ENCODE measurements at regions not wholly inside any gene's neighbourhood (a gene's known extent, or its start where the extent isn't known, plus 50 kb on each side); places are given as distances from the start of the nearest gene placed in this dataset.
"Not testable (repeated sequence)": the region's sequence is repeated elsewhere in the genome, so short reads cannot be mapped to it uniquely, and the experiment has no call there.

DNA sequence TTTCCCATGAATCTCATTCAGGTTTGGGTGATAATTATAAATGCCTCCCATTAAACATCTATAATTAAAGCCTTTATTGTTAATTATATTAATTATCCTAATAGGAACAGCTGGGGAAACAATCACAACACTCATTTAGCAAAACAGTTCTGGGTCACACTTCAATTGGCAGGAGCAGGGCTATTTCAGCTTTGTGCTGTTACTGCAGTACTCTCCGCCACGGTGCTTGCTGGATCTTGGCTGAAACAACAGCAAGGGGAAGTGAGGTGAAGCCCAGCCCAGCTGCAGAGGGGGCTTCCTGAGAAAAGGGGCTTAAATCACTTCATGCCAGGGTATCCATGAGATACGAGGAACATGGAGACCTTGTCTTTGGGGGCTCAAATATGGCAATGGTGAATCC, 79.5 kb upstream of the SOX11 start:
- DNase-seq (ENCODE audit: low read depth in 3 of 3), result no peak

DNA sequence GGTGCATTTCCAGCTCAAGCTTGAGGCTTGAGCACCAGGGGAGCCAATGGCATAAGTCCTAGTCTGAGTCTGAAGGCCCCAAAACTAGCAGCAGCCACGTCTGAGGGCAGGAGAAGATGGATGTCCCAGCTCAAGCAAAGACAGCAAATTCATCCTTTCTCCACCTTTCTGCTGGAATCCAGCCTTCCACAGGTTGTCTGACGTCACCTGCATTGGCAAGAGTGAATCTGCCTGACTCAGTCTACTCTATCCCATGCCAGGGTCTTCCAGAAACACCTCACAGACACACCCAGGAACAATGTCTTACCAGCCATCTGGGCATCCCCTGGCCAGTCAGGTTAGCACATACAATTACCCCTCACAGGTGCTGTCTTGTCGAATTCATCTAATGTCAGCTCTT, 76.2 kb upstream of the SOX11 start:
- DNase-seq (ENCODE audit: low read depth in 3 of 3), result no peak

DNA sequence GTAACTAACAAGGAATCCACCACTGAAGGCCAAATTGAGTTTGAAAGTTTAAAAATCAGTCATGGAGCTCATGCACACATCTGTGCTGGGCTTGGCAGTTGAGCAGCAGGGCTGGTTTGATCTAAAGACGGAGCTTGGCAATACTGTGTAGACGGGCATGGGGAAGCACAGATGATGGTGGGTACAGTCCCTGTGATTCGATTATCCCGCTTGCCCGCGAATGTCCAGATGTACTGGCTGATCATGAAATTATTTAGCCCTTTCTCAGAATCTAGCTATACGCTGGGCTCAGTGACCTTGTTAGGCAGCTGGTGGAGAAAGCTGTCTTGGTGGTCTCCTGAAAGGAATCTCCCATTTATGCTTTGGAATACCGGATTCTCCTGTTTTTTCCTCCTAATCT, 74.8 kb upstream of the SOX11 start:
- no peak for DNase-seq (ENCODE audit: low read depth in 3 of 3)

DNA sequence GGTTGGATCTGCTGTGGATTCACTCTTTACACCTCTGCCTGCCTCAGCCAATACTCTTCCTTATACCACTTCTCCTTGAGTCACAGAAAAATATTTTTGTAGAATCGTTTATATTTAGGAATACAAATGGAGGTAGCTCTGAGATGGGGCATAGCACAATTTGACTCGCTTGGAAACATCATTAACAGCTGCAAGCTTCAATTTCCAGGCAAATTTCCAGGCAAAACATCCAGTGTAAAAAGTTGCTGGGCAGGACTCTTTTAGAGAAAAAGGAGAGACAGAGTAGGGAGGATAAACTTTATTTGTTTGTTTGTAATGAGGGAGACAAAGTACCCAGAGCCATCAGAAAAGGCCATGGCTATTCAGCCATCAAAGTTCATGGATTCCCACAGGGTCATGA, 74.4 kb upstream of the SOX11 start:
- DNase-seq (ENCODE audit: low read depth in 3 of 3), result no peak

DNA sequence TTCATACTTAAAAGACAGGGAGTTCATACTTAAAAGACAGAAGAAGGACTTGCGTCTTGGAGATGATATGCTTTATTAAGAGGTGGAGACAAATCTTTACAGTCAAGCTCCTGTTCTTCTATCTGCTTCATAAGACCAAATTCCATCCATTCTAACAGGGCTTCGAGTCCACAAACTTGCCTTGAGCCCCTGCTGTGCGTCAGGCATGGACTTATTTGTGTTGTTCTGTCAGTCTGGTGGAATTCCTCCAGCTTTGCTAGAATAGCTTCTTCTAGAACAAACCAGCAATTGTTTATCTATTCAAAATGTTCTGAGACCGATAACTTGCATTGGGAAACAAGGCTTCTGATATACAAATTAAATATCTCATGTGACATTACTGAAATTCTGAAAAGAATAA, 73.9 kb upstream of the SOX11 start:
- no peak for DNase-seq (ENCODE audit: low read depth in 3 of 3)

DNA sequence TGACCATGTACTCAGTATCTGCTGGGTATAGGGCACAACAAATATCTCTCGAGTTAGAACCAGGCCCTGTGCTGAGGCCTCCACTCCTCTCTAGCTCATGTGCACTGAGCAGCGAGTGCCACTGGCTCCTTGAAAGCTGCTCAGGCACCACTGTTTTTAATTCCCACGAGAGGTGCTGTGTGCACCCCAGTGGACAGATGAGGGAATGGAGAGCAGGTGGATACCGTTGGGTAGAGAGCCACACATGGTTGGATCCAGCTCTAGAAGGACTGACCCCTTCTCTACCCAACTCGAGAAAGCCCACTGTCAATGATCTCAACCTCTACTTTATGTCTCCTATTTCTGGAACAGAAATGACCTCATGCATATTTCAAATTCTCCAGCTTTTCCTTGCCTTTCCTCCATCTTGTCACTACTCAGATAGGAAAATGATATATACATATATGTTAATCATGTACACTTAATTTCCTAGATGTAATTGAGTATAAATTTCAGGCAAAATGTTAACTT, 66.6 kb upstream of the SOX11 start:
- DNase-seq (ENCODE audit: low read depth in 3 of 3), result not testable (repeated sequence)

DNA sequence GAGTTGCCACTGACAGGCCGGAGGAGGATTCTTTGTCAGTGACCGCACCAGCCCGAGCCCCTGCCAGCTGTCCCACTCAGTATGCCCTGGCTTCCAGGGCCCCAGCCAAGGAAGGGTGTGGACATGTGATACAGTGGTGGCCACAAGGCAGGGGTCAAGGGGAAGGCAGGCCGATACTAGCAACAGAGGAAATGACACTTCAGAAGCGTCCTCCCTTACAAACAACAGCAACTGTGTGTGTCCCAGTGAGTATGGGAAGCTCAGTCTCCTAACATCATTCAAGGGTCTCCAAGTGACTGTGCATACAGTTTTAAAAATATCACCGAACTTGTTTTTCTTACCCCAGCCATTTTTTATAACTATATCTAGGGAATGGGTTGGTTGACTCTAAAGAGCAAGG, 63.7 kb upstream of the SOX11 start:
- DNase-seq (ENCODE audit: low read depth in 3 of 3), result not testable (repeated sequence)

DNA sequence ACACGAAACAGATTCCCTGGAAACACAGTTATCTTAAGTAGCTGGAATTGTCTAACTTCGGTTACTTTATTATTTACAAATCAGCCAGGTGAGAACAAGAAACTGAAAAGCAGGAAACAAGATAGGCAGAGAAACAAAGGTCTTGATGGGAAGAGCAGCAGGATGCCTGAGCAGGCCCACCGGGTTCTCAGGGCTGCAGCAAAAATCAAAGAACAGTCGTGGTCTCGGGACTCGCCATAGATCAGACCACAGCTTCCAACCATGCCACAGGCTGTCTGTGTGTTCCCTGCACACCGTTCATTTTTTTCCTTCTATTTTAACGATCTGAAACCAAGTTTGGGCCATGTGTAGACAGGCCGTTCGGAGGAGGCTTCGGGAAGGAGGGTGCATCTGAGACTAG, 62.7 kb upstream of the SOX11 start:
- not testable (repeated sequence) for DNase-seq (ENCODE audit: low read depth in 3 of 3)

DNA sequence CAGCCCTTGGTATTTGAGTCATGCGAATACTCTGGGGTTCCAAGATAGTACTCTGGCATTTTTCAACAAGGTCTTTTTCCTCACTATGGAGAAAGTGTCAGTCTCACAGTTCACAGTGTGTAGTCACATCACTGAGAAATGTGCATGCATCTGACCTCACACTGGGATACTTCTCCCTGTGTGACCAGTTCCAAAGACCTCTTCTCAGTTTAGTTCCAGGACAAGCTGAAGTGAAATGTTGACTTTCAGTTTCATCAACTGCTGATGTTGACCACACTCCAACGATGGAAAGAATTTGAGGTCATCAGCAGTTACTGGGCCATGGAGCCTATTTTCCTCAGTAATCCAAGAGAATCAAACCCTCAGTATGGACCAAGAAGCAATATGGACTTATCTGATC, 55.1 kb upstream of the SOX11 start:
- not testable (repeated sequence) for DNase-seq (ENCODE audit: low read depth in 3 of 3)
